Kidney (tissue), 13 donors: ENCODE measurements at regions not wholly inside any gene's neighbourhood (a gene's known extent, or its start where the extent isn't known, plus 50 kb on each side); places are given as distances from the start of the nearest gene placed in this dataset.

Experiments
- DNase-seq, 5 donors: peaks; one replicate each; pipeline ENCODE4 v3.0.0-alpha.2; 2013 to 2020
- FAIRE-seq: peaks from 2 replicates; lab custom pipeline; 2012; peaks lifted over from hg19 to GRCh38; lab: Jason Lieb, UNC
- H3K27ac ChIP-seq, 2 donors: one replicate each; pipeline ENCODE4 v1.7.0; 2013; ENCODE audit warnings: low read depth in 2 of 2, low read length in 2 of 2, inconsistent platforms in 1 of 2
- H3K27me3 ChIP-seq: one replicate; pipeline ENCODE4 v1.7.1; 2013; ENCODE audit warnings: low read length, inconsistent platforms; ENCODE audit not compliant: control insufficient read depth, insufficient read depth
- H3K36me3 ChIP-seq, 3 donors: one replicate each; pipeline versions ENCODE4 v1.7.0 to v1.7.1; 2013; ENCODE audit warnings: low read length in 3 of 3, control low read depth in 1 of 3, inconsistent platforms in 1 of 3; ENCODE audit not compliant: insufficient read depth in 3 of 3, control insufficient read depth in 2 of 3
- H3K4me1 ChIP-seq, 3 donors: one replicate each; pipeline versions ENCODE4 v1.7.0 to v1.7.1; 2013; ENCODE audit warnings: low read length in 3 of 3, inconsistent platforms in 1 of 3, low read depth in 1 of 3; ENCODE audit not compliant: control insufficient read depth in 2 of 3, insufficient read depth in 2 of 3
- H3K4me3 ChIP-seq, 3 donors: one replicate each; pipeline versions ENCODE4 v1.7.0 to v1.8.1; 2013; ENCODE audit warnings: low read length in 3 of 3, control low read depth in 1 of 3, inconsistent platforms in 1 of 3
- H3K9ac ChIP-seq, 3 donors: one replicate each; pipeline versions ENCODE4 v1.7.0 to v1.7.1; 2013; ENCODE audit warnings: low read length in 3 of 3, control low read depth in 1 of 3, inconsistent platforms in 1 of 3
- H3K9me3 ChIP-seq, 3 donors: one replicate each; pipeline versions ENCODE4 v1.7.0 to v1.7.1; 2013; ENCODE audit warnings: low read length in 3 of 3, control low read depth in 1 of 3, inconsistent platforms in 1 of 3; ENCODE audit not compliant: control insufficient read depth in 2 of 3, insufficient read depth in 1 of 3
- intact Hi-C: fragments of 100-400 bp; cut with DNase I; formaldehyde crosslinking; loops from one replicate; pipeline ENCODE4 v1.11.1; 2022
- TF ChIP-seq, protein P1 (sequence below): IDR thresholded peaks from 3 replicates; pipeline ENCODE4 v1.5.1; 2012; ENCODE audit warnings: mild to moderate bottlenecking, moderate library complexity, borderline replicate concordance; ENCODE audit not compliant: insufficient read depth; ENCODE audit errors: extremely low read depth
- donor health status: control.
- donor health status: control.
- donor health status: control.
- donor health status: control.
- donor health status: control.
- donor health status: DM: yes; HTN: yes; CAD: no.
- donor health status: Normal renal cell carcinoma (clear cell type).

DNA sequence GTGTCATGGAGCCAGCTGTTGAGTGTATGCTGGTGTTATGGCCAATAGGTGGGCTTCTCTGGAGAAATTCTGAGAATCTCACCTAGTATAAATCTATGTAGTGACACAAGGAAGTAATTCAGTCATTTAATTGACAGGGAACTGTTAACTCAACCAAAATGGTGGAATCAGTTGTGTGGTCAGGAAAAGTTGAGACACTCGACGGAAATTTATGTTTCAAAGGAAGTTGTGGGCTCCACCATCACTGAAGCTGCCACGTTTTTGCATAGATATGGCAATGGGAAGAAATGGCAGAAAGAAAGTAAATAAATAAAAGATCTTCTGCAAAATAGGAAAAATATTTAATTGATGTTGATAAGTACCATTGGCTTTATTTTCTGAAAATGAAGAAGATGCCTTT lies 84.5 kb downstream of the ATP6V1G3 start:
- DNase-seq (no peak), FAIRE-seq (no peak)
- intact Hi-C loops, result no loop called here
- H3K27ac ChIP-seq, result no peak overlapping the region
- TF ChIP-seq, protein P1, sequence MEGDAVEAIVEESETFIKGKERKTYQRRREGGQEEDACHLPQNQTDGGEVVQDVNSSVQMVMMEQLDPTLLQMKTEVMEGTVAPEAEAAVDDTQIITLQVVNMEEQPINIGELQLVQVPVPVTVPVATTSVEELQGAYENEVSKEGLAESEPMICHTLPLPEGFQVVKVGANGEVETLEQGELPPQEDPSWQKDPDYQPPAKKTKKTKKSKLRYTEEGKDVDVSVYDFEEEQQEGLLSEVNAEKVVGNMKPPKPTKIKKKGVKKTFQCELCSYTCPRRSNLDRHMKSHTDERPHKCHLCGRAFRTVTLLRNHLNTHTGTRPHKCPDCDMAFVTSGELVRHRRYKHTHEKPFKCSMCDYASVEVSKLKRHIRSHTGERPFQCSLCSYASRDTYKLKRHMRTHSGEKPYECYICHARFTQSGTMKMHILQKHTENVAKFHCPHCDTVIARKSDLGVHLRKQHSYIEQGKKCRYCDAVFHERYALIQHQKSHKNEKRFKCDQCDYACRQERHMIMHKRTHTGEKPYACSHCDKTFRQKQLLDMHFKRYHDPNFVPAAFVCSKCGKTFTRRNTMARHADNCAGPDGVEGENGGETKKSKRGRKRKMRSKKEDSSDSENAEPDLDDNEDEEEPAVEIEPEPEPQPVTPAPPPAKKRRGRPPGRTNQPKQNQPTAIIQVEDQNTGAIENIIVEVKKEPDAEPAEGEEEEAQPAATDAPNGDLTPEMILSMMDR, result no peak
- H3K4me3 ChIP-seq, result no peak overlapping the region
- H3K9ac ChIP-seq, result no peak overlapping the region
- no peaks in the 10 kb centered on the region for H3K4me1 ChIP-seq
- H3K36me3 ChIP-seq, result no peaks in the 10 kb centered on the region
- H3K9me3 ChIP-seq, result no peaks in the 10 kb centered on the region
- H3K27me3 ChIP-seq, result no peaks in the 10 kb centered on the region

DNA sequence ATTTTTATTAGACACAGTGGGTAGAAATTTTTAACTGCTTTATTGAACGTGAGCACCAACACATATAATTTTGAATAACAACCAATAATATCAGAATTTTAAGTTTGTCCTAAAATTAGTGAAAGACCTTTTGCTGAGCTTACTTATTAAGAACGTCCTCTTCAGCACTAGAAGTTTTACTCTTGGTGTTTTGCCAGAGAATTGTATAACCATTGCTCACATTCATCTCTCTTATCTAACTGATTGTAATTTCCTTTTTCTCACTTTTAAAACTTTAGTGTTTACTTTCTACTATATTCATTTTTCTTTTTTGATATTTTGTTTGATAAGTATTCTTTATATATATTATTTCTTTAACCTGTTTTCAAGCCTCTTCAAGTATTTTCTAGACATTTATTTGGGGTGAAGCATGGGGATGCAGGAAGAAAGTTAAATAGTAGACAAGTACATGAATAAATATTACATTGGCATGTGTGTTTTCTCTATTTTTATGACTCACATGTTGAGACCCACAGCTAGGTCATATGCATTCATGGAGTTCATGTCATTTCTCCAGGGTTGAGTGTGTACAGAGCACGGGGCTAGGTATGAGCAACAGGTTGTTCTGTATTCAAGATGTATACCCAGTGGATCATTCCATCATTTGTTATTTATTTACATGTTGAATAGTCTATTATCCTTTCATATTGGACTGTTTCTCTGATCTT lies 90.6 kb downstream of the ATP6V1G3 start:
- intact Hi-C loops, result loop anchor here (10.0 kb wide), 1 partner anchor 905 kb away; no protein-coding TSS in a partner anchor
- H3K27ac ChIP-seq, result no peak overlapping the region
- TF ChIP-seq, protein P1, result no peak
- H3K36me3 ChIP-seq, result no peaks in the 10 kb centered on the region
- H3K9me3 ChIP-seq, result no peaks in the 10 kb centered on the region
- no peak overlapping the region for H3K4me3 ChIP-seq
- no peaks in the 10 kb centered on the region for H3K27me3 ChIP-seq
- no peak for DNase-seq
- FAIRE-seq, result peak; percentile 44
- no peak overlapping the region for H3K9ac ChIP-seq
- H3K4me1 ChIP-seq, result no peaks in the 10 kb centered on the region

DNA sequence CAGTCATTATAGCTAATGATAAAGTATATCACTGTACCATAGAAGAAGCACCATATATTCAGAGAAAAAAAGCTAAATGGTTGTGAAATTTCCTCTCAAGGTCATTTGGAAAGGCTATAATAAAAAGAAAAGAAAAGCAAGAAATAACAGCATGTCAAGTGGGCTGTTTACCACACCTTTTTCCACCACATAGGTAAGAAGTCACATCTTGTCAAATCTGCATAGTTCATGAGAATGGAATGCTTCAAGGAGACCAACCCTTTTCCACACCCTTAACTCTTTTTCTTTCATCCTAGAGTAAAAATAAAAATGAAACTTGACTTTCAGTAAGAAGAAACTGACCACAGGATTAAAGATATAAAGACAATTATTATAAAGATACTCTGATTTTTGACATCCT lies 91.2 kb downstream of the ATP6V1G3 start:
- no peak for FAIRE-seq
- H3K27me3 ChIP-seq, result no peaks in the 10 kb centered on the region
- H3K9ac ChIP-seq, result no peak overlapping the region
- H3K9me3 ChIP-seq, result no peaks in the 10 kb centered on the region
- H3K4me3 ChIP-seq, result no peak overlapping the region
- intact Hi-C loops, result loop anchor here (10.0 kb wide), 1 partner anchor 904 kb away; no protein-coding TSS in a partner anchor
- no peaks in the 10 kb centered on the region for H3K36me3 ChIP-seq
- TF ChIP-seq, protein P1, result no peak
- DNase-seq, result no peak
- H3K27ac ChIP-seq, result no peak overlapping the region
- no peaks in the 10 kb centered on the region for H3K4me1 ChIP-seq
